H1 (cell line): ENCODE measurements at regions not wholly inside any gene's neighbourhood (a gene's known extent, or its start where the extent isn't known, plus 50 kb on each side); places are given as distances from the start of the nearest gene placed in this dataset.

Experiments used
- CTCF ChIA-PET: fragments of 300-600 bp; sonication (Branson Sonifier 250); formaldehyde crosslinking; loops from one replicate; lab custom pipeline; 2021; ENCODE audit not compliant: partially characterized antibody; lab: Charles Lee
- POLR2A ChIA-PET: fragments of 300-600 bp; sonication (Branson Sonifier 250); formaldehyde crosslinking; loops from one replicate; lab custom pipeline; 2021; ENCODE audit warnings: inconsistent platforms; ENCODE audit not compliant: partially characterized antibody; lab: Charles Lee
- DNase-seq, 2 experiments: peaks; one replicate each; pipeline versions ENCODE4 v3.0.0 to v3.0.0-alpha.2; 2010 to 2022; ENCODE audit warnings: low spot score in 2 of 2, low read depth in 1 of 2, mixed read lengths in 1 of 2
- FAIRE-seq: peaks from 2 replicates; lab custom pipeline; 2011; peaks lifted over from hg19 to GRCh38; lab: Jason Lieb, UNC
- H2AFZ ChIP-seq: 2 replicates; pipeline ENCODE4 v1.8.1; 2012; ENCODE audit warnings: low read length, inconsistent platforms
- H2AK5ac ChIP-seq: 2 replicates; pipeline ENCODE4 v1.6.1; 2013; ENCODE audit warnings: low read depth, low read length
- H2BK120ac ChIP-seq: replicated peaks from 2 replicates; pipeline ENCODE3; 2013; ENCODE audit warnings: low read depth, low read length, inconsistent platforms
- H2BK12ac ChIP-seq: 2 replicates; pipeline ENCODE4 v1.6.1; 2013; ENCODE audit warnings: low read depth, low read length
- H2BK15ac ChIP-seq: 2 replicates; pipeline ENCODE4 v1.6.1; 2013; ENCODE audit warnings: low read length
- H2BK20ac ChIP-seq: 2 replicates; pipeline ENCODE4 v1.6.1; 2013; ENCODE audit warnings: low read length
- H2BK5ac ChIP-seq: 2 replicates; pipeline ENCODE4 v1.6.1; 2013; ENCODE audit warnings: low read depth, low read length
- H3K14ac ChIP-seq: 2 replicates; pipeline ENCODE4 v1.6.1; 2013; ENCODE audit warnings: inconsistent platforms; ENCODE audit not compliant: insufficient read length
- H3K18ac ChIP-seq: 2 replicates; pipeline ENCODE4 v1.6.1; 2013; ENCODE audit warnings: low read length; ENCODE audit errors: extremely low read depth
- H3K23ac ChIP-seq: 2 replicates; pipeline ENCODE4 v1.6.1; 2013; ENCODE audit warnings: inconsistent platforms; ENCODE audit not compliant: insufficient read length
- H3K23me2 ChIP-seq: 2 replicates; pipeline ENCODE4 v1.6.1; 2013; ENCODE audit warnings: low read depth, low read length
- H3K27ac ChIP-seq: 2 replicates; pipeline ENCODE4 v1.6.1; 2011; ENCODE audit warnings: low read depth, low read length, inconsistent platforms
- H3K27me3 ChIP-seq, 4 experiments: replicated peaks in 1 of 4; 1 replicate in 1 of 4; 2 replicates in 3 of 4; pipeline versions ENCODE4 v1.6.1 to v1.8.1; 2011 to 2013; ENCODE audit warnings: low read length in 3 of 4, mild to moderate bottlenecking in 3 of 4, inconsistent platforms in 2 of 4, mixed read lengths in 2 of 4, moderate library complexity in 1 of 4; ENCODE audit not compliant: control insufficient read depth in 3 of 4, insufficient read depth in 3 of 4; ENCODE audit errors: extremely low read depth in 1 of 4
- H3K36me3 ChIP-seq, 4 experiments: 2 replicates each; pipeline versions ENCODE4 v1.6.1 to v1.8.1; 2011 to 2013; ENCODE audit warnings: mild to moderate bottlenecking in 4 of 4, low read length in 3 of 4, moderate library complexity in 2 of 4, control low read depth in 1 of 4, inconsistent platforms in 1 of 4; ENCODE audit not compliant: insufficient read depth in 4 of 4, control insufficient read depth in 2 of 4
- H3K4ac ChIP-seq: replicated peaks from 2 replicates; pipeline ENCODE3; 2013; ENCODE audit warnings: low read length, low read depth, mixed read lengths, inconsistent platforms; ENCODE audit not compliant: insufficient read length
- H3K4me1 ChIP-seq, 4 experiments: replicated peaks in 1 of 4; 1 replicate in 1 of 4; 2 replicates in 3 of 4; pipeline versions ENCODE4 v1.6.1 to v1.8.1; 2011 to 2013; ENCODE audit warnings: low read length in 3 of 4, inconsistent platforms in 2 of 4, mixed read lengths in 1 of 4; ENCODE audit not compliant: insufficient read depth in 4 of 4, control insufficient read depth in 3 of 4
- H3K4me2 ChIP-seq, 2 experiments: 2 replicates each; pipeline versions ENCODE4 v1.6.1 to v1.8.1; 2011 to 2013; ENCODE audit warnings: low read depth in 2 of 2, low read length in 2 of 2, control low read depth in 1 of 2, inconsistent platforms in 1 of 2, mild to moderate bottlenecking in 1 of 2; ENCODE audit not compliant: insufficient read depth in 1 of 2
- H3K4me3 ChIP-seq, 4 experiments: fragments of 200-600, 300-600 bp in 1 of 4; sonication (generic), shearing (Covaris generic), sonication (Bioruptor Twin) in 1 of 4; 2 replicates each; pipeline versions ENCODE4 v1.5.1 to v1.8.1; 2011 to 2016; ENCODE audit warnings: low read length in 4 of 4, low read depth in 3 of 4, control low read depth in 2 of 4, inconsistent platforms in 2 of 4, mild to moderate bottlenecking in 2 of 4, mixed read lengths in 1 of 4, moderate library complexity in 1 of 4; ENCODE audit not compliant: insufficient read depth in 2 of 4; ENCODE audit errors: extremely low read depth in 1 of 4
- H3K56ac ChIP-seq: replicated peaks from 2 replicates; pipeline ENCODE3; 2013; ENCODE audit warnings: low read depth, mild to moderate bottlenecking, mixed read lengths, low read length, inconsistent platforms; ENCODE audit not compliant: insufficient read length
- H3K79me1 ChIP-seq: 2 replicates; pipeline ENCODE4 v1.6.1; 2013; ENCODE audit warnings: low read depth, low read length, control low read depth
- H3K79me2 ChIP-seq, 2 experiments: 2 replicates each; pipeline versions ENCODE4 v1.6.1 to v1.8.1; 2012 to 2013; ENCODE audit warnings: low read length in 2 of 2, mild to moderate bottlenecking in 2 of 2, inconsistent platforms in 1 of 2; ENCODE audit not compliant: insufficient read depth in 2 of 2, control insufficient read depth in 1 of 2
- H3K9ac ChIP-seq, 4 experiments: replicated peaks in 1 of 4; 1 replicate in 1 of 4; 2 replicates in 3 of 4; pipeline versions ENCODE4 v1.6.1 to v1.8.1; 2011 to 2013; ENCODE audit warnings: low read depth in 3 of 4, low read length in 3 of 4, control low read depth in 2 of 4, mild to moderate bottlenecking in 2 of 4, moderate library complexity in 2 of 4, inconsistent platforms in 1 of 4; ENCODE audit errors: extremely low read depth in 1 of 4
- H3K9me3 ChIP-seq, 2 experiments: 2 replicates each; pipeline versions ENCODE4 v1.6.1 to v1.8.1; 2012 to 2013; ENCODE audit warnings: mild to moderate bottlenecking in 2 of 2, moderate library complexity in 2 of 2, control low read depth in 1 of 2, inconsistent platforms in 1 of 2, low read depth in 1 of 2, low read length in 1 of 2, mixed read lengths in 1 of 2; ENCODE audit not compliant: insufficient read depth in 2 of 2
- H4K20me1 ChIP-seq, 2 experiments: replicated peaks in 1 of 2; 2 replicates each; pipeline versions ENCODE3 to v1.8.1; 2011 to 2013; ENCODE audit warnings: inconsistent platforms in 2 of 2, low read length in 2 of 2, mild to moderate bottlenecking in 1 of 2; ENCODE audit not compliant: insufficient read depth in 2 of 2, control insufficient read depth in 1 of 2
- H4K5ac ChIP-seq: 2 replicates; pipeline ENCODE4 v1.6.1; 2013; ENCODE audit warnings: low read length, low read depth, mixed read lengths, inconsistent platforms; ENCODE audit not compliant: insufficient read length
- H4K8ac ChIP-seq: 2 replicates; pipeline ENCODE4 v1.8.0; 2013; ENCODE audit warnings: mild to moderate bottlenecking, moderate library complexity, low read length, inconsistent platforms; ENCODE audit not compliant: insufficient read depth; ENCODE audit errors: extremely low read depth
- H4K91ac ChIP-seq: replicated peaks from 2 replicates; pipeline ENCODE3; 2013; ENCODE audit warnings: low read length, mixed read lengths, inconsistent platforms; ENCODE audit not compliant: insufficient read length
- HDAC6 ChIP-seq: IDR thresholded peaks from one replicate; pipeline ENCODE4 v1.7.1; 2012; ENCODE audit warnings: low read depth, mild to moderate bottlenecking, inconsistent platforms, low read length, moderate library complexity
- JUND ChIP-seq: IDR thresholded peaks from 2 replicates; pipeline ENCODE4 v1.6.1; 2011; ENCODE audit warnings: mild to moderate bottlenecking, improper control_type of control experiment, low read length
- NRF1 ChIP-seq: IDR thresholded peaks from 2 replicates; pipeline ENCODE4 v1.6.1; 2011; ENCODE audit warnings: mild to moderate bottlenecking, low read depth, low read length, improper control_type of control experiment
- RAD21 ChIP-seq, 2 experiments: IDR thresholded peaks in 1 of 2; conservative IDR thresholded peaks in 1 of 2; 2 replicates each; pipeline ENCODE4 v1.6.1; 2011; ENCODE audit warnings: low read depth in 2 of 2, low read length in 2 of 2, improper control_type of control experiment in 1 of 2, inconsistent platforms in 1 of 2, mild to moderate bottlenecking in 1 of 2, moderate library complexity in 1 of 2
- SIRT6 ChIP-seq: IDR thresholded peaks from one replicate; pipeline ENCODE4 v1.7.1; 2012; ENCODE audit warnings: low read length, inconsistent platforms
- WGBS, 2 experiments: shearing (Covaris generic) in 1 of 2; methylation state at CpG; one replicate each; pipeline versions ENCODE4 v1.1.6 to v1.1.7; 2013 to 2015; ENCODE audit warnings: low lambda C conversion rate in 2 of 2, mixed read lengths in 2 of 2, inconsistent platforms in 1 of 2, low coverage in 1 of 2, missing lambda C conversion rate in 1 of 2; ENCODE audit not compliant: insufficient replicate concordance in 2 of 2, insufficient coverage in 1 of 2, insufficient read length in 1 of 2; ENCODE audit errors: extremely low coverage in 1 of 2, missing lambda C conversion rate in 1 of 2; 5-methylcytosine and 5-hydroxymethylcytosine counted together

DNA sequence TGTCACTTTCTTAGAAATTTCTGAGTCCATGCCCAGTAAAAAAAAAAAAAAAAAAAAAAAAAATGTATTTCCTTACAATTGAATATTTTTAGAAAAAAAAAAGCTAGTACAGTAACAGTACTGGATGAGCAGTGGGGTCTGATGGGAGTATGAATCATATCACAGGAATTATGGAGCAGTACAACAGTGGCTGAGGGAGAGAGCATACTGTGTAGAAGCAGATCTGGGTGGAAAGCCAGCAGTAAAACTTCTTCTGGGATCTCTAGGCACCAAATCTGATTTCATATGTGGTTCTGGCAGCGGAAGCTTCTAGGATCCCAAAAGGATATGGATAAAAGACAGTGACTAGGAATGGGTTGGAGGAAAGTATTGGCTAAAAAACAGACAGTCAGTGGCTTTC lies 414.9 kb upstream of the FSHR start:
- no peak overlapping the region for H2BK20ac ChIP-seq
- H2AK5ac ChIP-seq: no peak overlapping the region
- no peak overlapping the region for H2BK15ac ChIP-seq
- no peaks in the 10 kb centered on the region for H3K9me3 ChIP-seq
- ChIA-PET POLR2A (no interaction called here), CTCF (no interaction called here)
- no peak overlapping the region for H3K23ac ChIP-seq
- no peak overlapping the region for H3K14ac ChIP-seq
- DNase-seq (no peak), FAIRE-seq (no peak)
- no peak overlapping the region for H3K9ac ChIP-seq
- no peaks in the 10 kb centered on the region for H3K23me2 ChIP-seq
- no peak overlapping the region for H4K5ac ChIP-seq
- no peak overlapping the region for H3K4me2 ChIP-seq
- no peak overlapping the region for H3K27ac ChIP-seq
- no peak overlapping the region for H2BK120ac ChIP-seq
- no peaks in the 10 kb centered on the region for H3K36me3 ChIP-seq
- no peaks in the 10 kb centered on the region for H3K79me2 ChIP-seq
- no peaks in the 10 kb centered on the region for H3K4me1 ChIP-seq
- WGBS, 2 experiments: 96% methylated on average over 1 of the region's 1 CpG; no CpG with 5 or more reads in 1 of the 2 experiments
- H4K20me1 ChIP-seq: no peaks in the 10 kb centered on the region
- H3K27me3 ChIP-seq: no peaks in the 10 kb centered on the region
- H4K8ac ChIP-seq: no peak overlapping the region
- H2BK5ac ChIP-seq: no peak overlapping the region
- no peak overlapping the region for H3K4ac ChIP-seq
- no peak overlapping the region for H2BK12ac ChIP-seq
- no peak overlapping the region for H4K91ac ChIP-seq
- H3K79me1 ChIP-seq: no peaks in the 10 kb centered on the region
- no peak overlapping the region for H2AFZ ChIP-seq
- no peak overlapping the region for H3K56ac ChIP-seq
- no peak overlapping the region for H3K4me3 ChIP-seq
- H3K18ac ChIP-seq: no peak overlapping the region
- TF ChIP-seq SIRT6: no peak
- TF ChIP-seq JUND: no peak
- no peak for TF ChIP-seq RAD21 (IDR thresholded peaks at IDR 0.05 in 1 of 2, conservative IDR thresholded peaks at IDR 0.05 in 1 of 2; ENCODE audit: low read depth in 2 of 2, low read length in 2 of 2)
- TF ChIP-seq NRF1: no peak
- TF ChIP-seq HDAC6: no peak
